Ovary (tissue), 7 donors: ENCODE measurements at regions not wholly inside any gene's neighbourhood (a gene's known extent, or its start where the extent isn't known, plus 50 kb on each side); places are given as distances from the start of the nearest gene placed in this dataset.

Experiments
- DNase-seq, 5 donors: peaks; one replicate each; pipeline ENCODE4 v3.0.0-alpha.2; 2019 to 2020
- H3K27ac ChIP-seq, 2 donors: fragments of 200-600 bp; one replicate each; pipeline versions ENCODE4 v1.5.1 to v1.8.0; 2019 to 2022
- H3K27me3 ChIP-seq: fragments of 200-600 bp; one replicate; pipeline ENCODE4 v1.8.0; 2022
- H3K36me3 ChIP-seq: fragments of 200-600 bp; sonication (generic); one replicate; pipeline ENCODE4 v1.5.1; 2019
- H3K4me1 ChIP-seq: one replicate; pipeline ENCODE4 v1.8.1; 2013; ENCODE audit warnings: mild to moderate bottlenecking, moderate library complexity; ENCODE audit not compliant: insufficient read depth
- H3K4me3 ChIP-seq: fragments of 200-600 bp; sonication (generic); one replicate; pipeline ENCODE4 v1.5.1; 2017
- H3K9me3 ChIP-seq, 2 donors: fragments of 200-600 bp in 1 of 2; sonication (generic) in 1 of 2; one replicate each; pipeline versions ENCODE4 v1.5.1 to v1.8.1; 2013 to 2019; ENCODE audit warnings: mild to moderate bottlenecking in 1 of 2, moderate library complexity in 1 of 2
- EP300 ChIP-seq: sonication (generic); formaldehyde crosslinking; IDR thresholded peaks from one replicate; pipeline ENCODE4 v1.6.1; 2017; ENCODE audit warnings: antibody characterized with exemption
- POLR2A ChIP-seq: fragments of 450-650 bp; IDR thresholded peaks from one replicate; pipeline ENCODE4 v1.6.1; 2017; ENCODE audit warnings: antibody characterized with exemption, mild to moderate bottlenecking, moderate library complexity
- WGBS, 3 donors: extraction: QIAGEN DNeasy Blood & Tissue Kit in 1 of 3; methylation state at CpG; one replicate each; pipeline versions ENCODE4 v1.1.5 to v1.1.7; 2013 to 2017; 5-methylcytosine and 5-hydroxymethylcytosine counted together
- intact Hi-C, 4 donors: fragments of 100-400 bp; cut with DNase I; formaldehyde crosslinking; loops; one replicate each; pipeline versions ENCODE4 v1.11.0 to v1.15.1; 2022 to 2023
- TF ChIP-seq, protein P1 (sequence below), 3 donors: fragments of 450-650 bp in 2 of 3; fragments of 200-600 bp in 1 of 3; IDR thresholded peaks; one replicate each; pipeline versions ENCODE4 v1.5.1 to v1.8.0; 2016 to 2022; ENCODE audit warnings: antibody characterized with exemption in 3 of 3, mild to moderate bottlenecking in 1 of 3
- donor health status: DM: no; HTN: no; CAD: no; lungs with moderate emphysema.
- donor health status: DM: no; HTN: no; CAD: no.
- donor health status: Bipolar disorder and iron deficiency.
- donor health status: DM: no; HTN: no; CAD: no.
- donor health status: DM: yes; HTN: yes; CAD: no.

DNA sequence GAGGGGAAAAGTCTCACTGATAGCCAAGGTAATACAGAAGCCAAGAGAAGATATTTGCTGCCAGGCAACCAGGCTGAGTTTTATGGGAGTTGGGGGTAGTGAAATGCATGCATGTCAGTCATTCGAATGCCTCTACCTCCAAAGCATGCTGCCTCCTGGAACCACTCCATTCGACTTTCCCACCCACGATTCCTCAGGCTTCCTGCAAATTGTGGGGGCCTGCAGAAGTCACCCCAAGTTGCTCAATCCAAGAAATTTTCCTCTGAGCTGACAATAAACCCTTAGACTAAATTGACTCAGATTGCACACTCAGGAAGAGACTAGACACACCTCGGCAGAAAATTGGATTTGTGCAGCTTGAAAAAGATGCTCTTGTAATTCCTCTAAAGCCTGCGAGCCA is 73.6 kb upstream of the GRK3 start:
- 90 to 95% (median 93%) methylated on average over 5 of the region's 5 CpGs for WGBS, 3 donors
- TF ChIP-seq EP300 (no peak), POLR2A (no peak)
- TF ChIP-seq, protein P1, sequence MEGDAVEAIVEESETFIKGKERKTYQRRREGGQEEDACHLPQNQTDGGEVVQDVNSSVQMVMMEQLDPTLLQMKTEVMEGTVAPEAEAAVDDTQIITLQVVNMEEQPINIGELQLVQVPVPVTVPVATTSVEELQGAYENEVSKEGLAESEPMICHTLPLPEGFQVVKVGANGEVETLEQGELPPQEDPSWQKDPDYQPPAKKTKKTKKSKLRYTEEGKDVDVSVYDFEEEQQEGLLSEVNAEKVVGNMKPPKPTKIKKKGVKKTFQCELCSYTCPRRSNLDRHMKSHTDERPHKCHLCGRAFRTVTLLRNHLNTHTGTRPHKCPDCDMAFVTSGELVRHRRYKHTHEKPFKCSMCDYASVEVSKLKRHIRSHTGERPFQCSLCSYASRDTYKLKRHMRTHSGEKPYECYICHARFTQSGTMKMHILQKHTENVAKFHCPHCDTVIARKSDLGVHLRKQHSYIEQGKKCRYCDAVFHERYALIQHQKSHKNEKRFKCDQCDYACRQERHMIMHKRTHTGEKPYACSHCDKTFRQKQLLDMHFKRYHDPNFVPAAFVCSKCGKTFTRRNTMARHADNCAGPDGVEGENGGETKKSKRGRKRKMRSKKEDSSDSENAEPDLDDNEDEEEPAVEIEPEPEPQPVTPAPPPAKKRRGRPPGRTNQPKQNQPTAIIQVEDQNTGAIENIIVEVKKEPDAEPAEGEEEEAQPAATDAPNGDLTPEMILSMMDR (IDR thresholded peaks at IDR 0.05) = no peak
- no peak for DNase-seq

DNA sequence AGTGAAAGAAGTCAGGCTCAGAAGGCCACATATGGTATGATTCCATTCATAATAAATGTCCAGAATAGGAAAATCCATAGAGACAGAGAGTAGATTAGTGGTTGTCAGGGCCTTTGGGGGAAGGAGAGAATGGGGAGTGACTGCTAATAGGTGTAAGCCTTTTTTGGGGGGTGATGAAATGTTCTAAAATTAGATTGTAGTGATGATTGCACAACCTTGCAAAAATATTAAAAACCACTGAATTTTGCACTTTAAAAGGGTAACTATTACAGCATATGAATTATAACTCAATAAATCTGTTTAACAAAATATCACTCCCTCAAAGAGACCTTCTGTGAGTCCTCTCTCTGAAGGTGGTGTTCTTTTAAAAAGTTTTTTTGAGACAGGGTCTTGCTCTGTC is 72.3 kb upstream of the GRK3 start:
- no peak for DNase-seq
- Histone ChIP-seq H3K9me3 (no peaks in the 10 kb centered on the region), H3K4me1 (peaks cover 3% of the 10 kb centered on the region), H3K27me3 (no peaks in the 10 kb centered on the region), H3K27ac (no peak overlapping the region), H3K36me3 (no peaks in the 10 kb centered on the region), H3K4me3 (no peak overlapping the region)
- TF ChIP-seq POLR2A (no peak), EP300 (no peak)
- TF ChIP-seq, protein P1 (IDR thresholded peaks at IDR 0.05) = no peak
- intact Hi-C loops = no loop called here

More for the DNA sequence above, 73.6 kb upstream of the GRK3 start:
- no peaks in the 10 kb centered on the region for H3K27me3 ChIP-seq
- H3K36me3 ChIP-seq = no peaks in the 10 kb centered on the region
- intact Hi-C loops = no loop called here
- peaks cover 3% of the 10 kb centered on the region for H3K4me1 ChIP-seq
- no peak overlapping the region for H3K27ac ChIP-seq
- H3K4me3 ChIP-seq = no peak overlapping the region
- H3K9me3 ChIP-seq = no peaks in the 10 kb centered on the region

DNA sequence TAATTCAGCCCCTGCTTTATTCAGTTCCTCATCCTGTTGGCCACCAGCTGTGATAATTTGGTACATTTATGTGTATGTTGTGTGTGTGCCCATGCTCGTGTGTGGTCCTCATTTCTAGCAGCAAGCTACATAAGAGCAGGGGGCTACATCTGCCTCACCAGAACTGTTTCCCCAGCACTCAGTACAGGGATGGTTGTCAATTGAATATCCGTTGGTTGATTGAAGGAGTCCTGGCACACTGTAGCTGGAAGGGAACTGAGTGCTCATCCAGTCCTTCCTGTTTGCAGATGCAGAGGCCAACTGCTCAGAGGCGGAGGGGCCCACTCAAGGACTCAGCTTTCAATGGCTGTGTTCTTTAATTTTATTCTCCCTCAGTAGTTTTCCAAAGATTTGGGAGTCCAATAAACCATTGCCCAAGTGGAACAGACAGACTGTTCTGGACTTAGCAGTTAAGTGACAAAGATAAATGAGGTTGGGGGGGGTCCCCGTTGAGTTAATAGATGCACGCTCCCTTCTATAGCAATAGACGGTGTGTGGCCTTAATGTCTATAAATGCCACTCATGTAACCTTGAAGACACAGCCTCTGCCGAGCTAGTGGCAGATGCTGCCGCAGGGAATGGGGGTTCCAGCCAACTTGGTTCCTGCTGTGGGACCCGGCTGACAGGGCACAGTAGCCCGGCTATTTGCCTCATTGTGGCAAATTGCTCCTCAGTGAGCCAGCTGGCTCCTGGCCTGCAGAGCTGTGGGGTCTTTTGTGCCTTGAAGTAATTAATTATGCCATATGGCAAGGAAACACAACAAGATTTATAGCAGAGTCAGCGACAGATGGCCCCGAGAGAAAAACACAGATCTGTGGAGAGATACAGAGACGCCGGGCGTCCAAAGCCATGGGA is 71.4 kb upstream of the GRK3 start:
- H3K36me3 ChIP-seq = no peaks in the 10 kb centered on the region
- H3K4me3 ChIP-seq = no peak overlapping the region
- intact Hi-C loops = no loop called here
- H3K27me3 ChIP-seq = no peaks in the 10 kb centered on the region
- no peak for TF ChIP-seq POLR2A
- TF ChIP-seq, protein P1 (IDR thresholded peaks at IDR 0.05) = no peak
- TF ChIP-seq EP300 = no peak
- 47 to 78% (median 65%) methylated on average over 15 of the region's 15 CpGs for WGBS, 3 donors
- no peak overlapping the region for H3K27ac ChIP-seq
- H3K9me3 ChIP-seq = no peaks in the 10 kb centered on the region
- peaks cover 3% of the 10 kb centered on the region for H3K4me1 ChIP-seq
- DNase-seq = no peak

DNA sequence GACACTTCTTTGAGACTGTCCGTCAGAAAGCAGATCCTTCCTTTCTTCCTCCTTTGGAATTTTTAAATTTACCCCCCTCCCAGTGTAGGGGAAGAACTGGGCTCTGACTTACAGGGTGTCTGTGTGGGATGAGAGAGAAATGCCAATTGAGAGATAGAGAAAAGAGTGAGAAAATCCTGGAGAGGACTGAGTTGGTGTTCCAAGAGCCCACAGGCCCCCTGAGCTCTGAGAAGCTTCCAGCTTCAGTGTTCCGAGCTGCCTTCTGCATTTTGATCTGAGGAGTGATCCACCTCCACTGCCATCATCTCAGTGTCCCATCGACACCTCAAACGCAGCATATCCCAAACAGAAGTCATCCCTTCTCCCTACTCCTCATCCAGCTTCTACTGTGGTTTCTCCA is 70.7 kb upstream of the GRK3 start:
- intact Hi-C loops = no loop called here
- no peak for DNase-seq
- TF ChIP-seq POLR2A (no peak), EP300 (no peak)
- TF ChIP-seq, protein P1 (IDR thresholded peaks at IDR 0.05) = no peak
- Histone ChIP-seq H3K4me1 (no peaks in the 10 kb centered on the region), H3K27ac (no peak overlapping the region), H3K9me3 (no peaks in the 10 kb centered on the region), H3K27me3 (no peaks in the 10 kb centered on the region), H3K36me3 (no peaks in the 10 kb centered on the region), H3K4me3 (no peak overlapping the region)
- WGBS, 3 donors = 76 to 87% (median 84%) methylated on average over 4 of the region's 4 CpGs
